Right atrium auricular region (tissue), 2 donors: ENCODE measurements at regions not wholly inside any gene's neighbourhood (a gene's known extent, or its start where the extent isn't known, plus 50 kb on each side); places are given as distances from the start of the nearest gene placed in this dataset.

Source experiments
- DNase-seq: peaks from one replicate; pipeline ENCODE4 v3.0.0-alpha.2; 2019; ENCODE audit warnings: low spot score
- H3K27ac ChIP-seq, 2 donors: fragments of 200-600 bp; sonication (generic); 1 replicate in 1 of 2; 2 replicates in 1 of 2; pipeline ENCODE4 v1.5.1; 2016 to 2019
- H3K27me3 ChIP-seq, 2 donors: fragments of 200-600 bp; sonication (generic); one replicate each; pipeline versions ENCODE4 v1.5.1 to v1.6.0; 2017 to 2019
- H3K36me3 ChIP-seq: fragments of 200-600 bp; sonication (generic); one replicate; pipeline ENCODE4 v1.5.1; 2016
- H3K4me1 ChIP-seq, 2 donors: fragments of 200-600 bp; sonication (generic); one replicate each; pipeline versions ENCODE4 v1.5.1 to v1.6.0; 2017 to 2019
- H3K4me3 ChIP-seq, 2 donors: fragments of 200-600 bp; sonication (generic); 1 replicate in 1 of 2; 2 replicates in 1 of 2; pipeline ENCODE4 v1.5.1; 2017 to 2019; ENCODE audit warnings: mild to moderate bottlenecking in 1 of 2, moderate library complexity in 1 of 2
- H3K9me3 ChIP-seq, 2 donors: fragments of 200-600 bp; sonication (generic); one replicate each; pipeline ENCODE4 v1.5.1; 2019
- CTCF ChIP-seq, 2 donors: fragments of 200-600 bp; sonication (generic); IDR thresholded peaks; one replicate each; pipeline ENCODE4 v1.5.1; 2019; ENCODE audit warnings: antibody characterized with exemption in 2 of 2

- Histone ChIP-seq H3K4me3 (no peak overlapping the region), H3K27ac (no peak overlapping the region), H3K4me1 (no peaks in the 10 kb centered on the region), H3K9me3 (no peaks in the 10 kb centered on the region), H3K27me3 (no peaks in the 10 kb centered on the region), H3K36me3 (no peaks in the 10 kb centered on the region)
- DNase-seq = no peak
- TF ChIP-seq CTCF (IDR thresholded peaks at IDR 0.05) = no peak
Observed at GRCh38 chr20:40168981-40169620, 519.9 kb downstream of the MAFB start.

DNA sequence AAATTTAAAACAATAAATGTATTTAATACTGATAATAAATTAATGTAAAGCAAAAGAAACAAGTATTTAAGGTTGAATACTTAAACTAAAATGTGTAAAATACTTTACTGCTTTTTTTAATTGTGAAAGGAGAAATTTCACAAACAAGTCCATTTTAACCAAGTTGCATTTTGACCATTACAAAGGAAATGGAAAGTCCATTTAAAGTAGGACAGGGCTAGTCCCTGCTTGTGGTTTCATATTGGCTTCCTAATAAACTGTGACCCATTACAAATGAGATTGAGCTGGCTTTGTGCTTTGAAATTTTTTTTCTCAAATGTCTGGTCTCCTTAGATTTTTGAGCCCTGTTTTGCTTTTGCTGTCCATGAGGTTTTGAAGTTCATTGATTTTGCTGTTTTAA, 527.6 kb downstream of the MAFB start:
- Histone ChIP-seq H3K27me3 (no peaks in the 10 kb centered on the region), H3K9me3 (no peaks in the 10 kb centered on the region), H3K36me3 (no peaks in the 10 kb centered on the region), H3K4me1 (no peaks in the 10 kb centered on the region), H3K27ac (no peak overlapping the region), H3K4me3 (no peak overlapping the region)
- DNase-seq = no peak
- no peak for TF ChIP-seq CTCF (IDR thresholded peaks at IDR 0.05)

GRCh38 chr20:40160097-40160550, 528.9 kb downstream of the MAFB start:
- no peak overlapping the region for H3K27ac ChIP-seq
- H3K27me3 ChIP-seq = no peaks in the 10 kb centered on the region
- no peak overlapping the region for H3K4me3 ChIP-seq
- no peaks in the 10 kb centered on the region for H3K4me1 ChIP-seq
- peak; percentile 33 to 83 for TF ChIP-seq CTCF (IDR thresholded peaks at IDR 0.05)
- DNase-seq = peak; percentile 63
- H3K36me3 ChIP-seq = no peaks in the 10 kb centered on the region
- H3K9me3 ChIP-seq = no peaks in the 10 kb centered on the region

DNA sequence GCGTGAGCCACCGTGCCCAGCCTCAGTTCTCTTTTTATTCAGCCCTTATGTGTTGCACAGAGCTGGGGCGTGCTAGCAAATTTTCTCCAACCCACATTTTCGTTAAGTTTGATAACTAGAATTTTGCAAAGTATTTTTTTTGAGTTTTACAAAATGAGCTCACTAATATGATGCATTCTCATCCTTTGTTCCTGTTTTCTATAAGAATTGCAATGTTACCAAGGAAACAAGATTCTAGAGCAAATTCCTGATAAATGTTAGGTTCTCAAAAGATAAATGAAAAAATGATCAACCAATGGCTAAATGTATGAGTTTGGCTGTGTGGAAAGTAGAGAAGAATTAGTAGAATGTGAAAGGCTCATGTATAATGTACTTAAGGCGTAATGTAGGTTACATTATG, 529.8 kb downstream of the MAFB start:
- TF ChIP-seq CTCF (IDR thresholded peaks at IDR 0.05) = no peak
- no peak overlapping the region for H3K27ac ChIP-seq
- H3K4me1 ChIP-seq = no peaks in the 10 kb centered on the region
- no peaks in the 10 kb centered on the region for H3K9me3 ChIP-seq
- no peaks in the 10 kb centered on the region for H3K36me3 ChIP-seq
- no peaks in the 10 kb centered on the region for H3K27me3 ChIP-seq
- DNase-seq = no peak
- H3K4me3 ChIP-seq = no peak overlapping the region

DNA sequence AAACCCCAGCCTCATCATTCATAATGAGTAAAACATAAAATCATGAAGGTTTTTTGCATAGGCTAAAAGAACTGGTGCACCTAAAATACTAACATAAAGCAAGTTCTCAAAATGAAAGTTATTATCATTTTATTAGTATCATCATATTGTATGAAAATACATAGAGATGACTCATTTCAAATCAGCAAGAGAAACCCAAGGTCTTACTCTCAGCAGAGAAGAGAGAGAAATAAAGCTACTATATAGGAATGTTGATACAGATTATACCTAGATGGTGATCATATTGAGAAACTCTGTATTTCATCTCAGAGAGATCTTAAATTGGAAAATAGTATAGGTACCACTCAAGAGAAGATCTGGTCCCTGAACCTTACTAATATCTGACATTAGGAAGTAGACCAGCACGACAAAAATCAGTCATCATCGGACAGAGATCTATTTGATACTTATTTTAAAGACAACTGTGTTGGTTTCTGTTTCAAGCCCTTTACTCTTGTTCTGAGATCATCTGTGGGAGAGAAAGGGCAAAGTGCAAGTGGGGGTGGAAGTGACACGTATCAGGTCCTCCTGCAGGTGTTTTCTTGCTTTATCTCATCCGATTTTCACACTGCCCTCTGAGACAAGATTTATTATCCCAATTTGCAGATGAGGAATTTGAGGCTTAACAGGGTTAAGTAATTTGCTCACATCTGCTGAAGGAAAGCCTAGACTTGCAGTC, 532.3 kb downstream of the MAFB start:
- DNase-seq = no peak
- H3K36me3 ChIP-seq = no peaks in the 10 kb centered on the region
- no peak overlapping the region for H3K4me3 ChIP-seq
- no peaks in the 10 kb centered on the region for H3K4me1 ChIP-seq
- no peaks in the 10 kb centered on the region for H3K9me3 ChIP-seq
- no peak for TF ChIP-seq CTCF (IDR thresholded peaks at IDR 0.05)
- no peaks in the 10 kb centered on the region for H3K27me3 ChIP-seq
- H3K27ac ChIP-seq = no peak overlapping the region
